ENCODE measurements at regions not wholly inside any gene's neighbourhood (a gene's known extent, or its start where the extent isn't known, plus 50 kb on each side); places are given as distances from the start of the nearest gene placed in this dataset.

- Histone ChIP-seq H3K27ac (ENCODE audit: low read depth, low read length) (no peak overlapping the region), H2BK120ac (ENCODE audit: low read depth, low read length) (no peak overlapping the region), H3K27me3 (ENCODE audit: insufficient read depth, low read length, poor library complexity) (no peaks in the 10 kb centered on the region), H3K4ac (ENCODE audit: low read depth, low read length) (no peak overlapping the region), H3K79me2 (ENCODE audit: control insufficient read depth, insufficient read depth, low read length) (no peaks in the 10 kb centered on the region), H4K8ac (ENCODE audit: low read depth, low read length) (no peak overlapping the region), H2AK5ac (ENCODE audit: low read length) (no peak overlapping the region), H3K56ac (ENCODE audit: low read length) (no peak overlapping the region), H3K4me1 (ENCODE audit: control insufficient read depth, low read depth, low read length) (peaks cover 2% of the 10 kb centered on the region), H4K5ac (ENCODE audit: low read length) (no peak overlapping the region), H3K36me3 (ENCODE audit: control insufficient read depth, insufficient read depth, low read length) (no peaks in the 10 kb centered on the region), H2BK5ac (ENCODE audit: low read length) (no peak overlapping the region), H3K4me2 (ENCODE audit: low read length) (no peak overlapping the region), H3K4me3 (ENCODE audit: low read length) (no peak overlapping the region), H3K79me1 (ENCODE audit: low read length) (no peaks in the 10 kb centered on the region), H3K23ac (ENCODE audit: low read length) (no peak overlapping the region), H2BK15ac (replicated peaks; ENCODE audit: low read depth) (no peak overlapping the region), H3K18ac (ENCODE audit: low read length) (no peak overlapping the region), H3K9ac (ENCODE audit: low read length) (no peak overlapping the region)
- no peak for DNase-seq
- WGBS (ENCODE audit: extremely low coverage, insufficient coverage, low lambda C conversion rate): no CpG with 5 or more reads among the region's 8 CpGs
Observed at GRCh38 chr14:78090864-78091263, 79.3 kb upstream of the NRXN3 start.

GRCh38 chr14:78091361-78091760 is 78.8 kb upstream of the NRXN3 start:
- Histone ChIP-seq H3K9ac (ENCODE audit: low read length) (no peak overlapping the region), H3K4me2 (ENCODE audit: low read length) (no peak overlapping the region), H2BK5ac (ENCODE audit: low read length) (no peak overlapping the region), H4K5ac (ENCODE audit: low read length) (no peak overlapping the region), H4K8ac (ENCODE audit: low read depth, low read length) (no peak overlapping the region), H3K56ac (ENCODE audit: low read length) (no peak overlapping the region), H3K4me1 (ENCODE audit: control insufficient read depth, low read depth, low read length) (peaks cover under 1% of the 10 kb centered on the region), H3K27me3 (ENCODE audit: insufficient read depth, low read length, poor library complexity) (no peaks in the 10 kb centered on the region), H3K79me2 (ENCODE audit: control insufficient read depth, insufficient read depth, low read length) (no peaks in the 10 kb centered on the region), H2AK5ac (ENCODE audit: low read length) (no peak overlapping the region), H3K36me3 (ENCODE audit: control insufficient read depth, insufficient read depth, low read length) (no peaks in the 10 kb centered on the region), H3K79me1 (ENCODE audit: low read length) (no peaks in the 10 kb centered on the region), H3K4me3 (ENCODE audit: low read length) (no peak overlapping the region), H2BK120ac (ENCODE audit: low read depth, low read length) (no peak overlapping the region), H2BK15ac (replicated peaks; ENCODE audit: low read depth) (no peak overlapping the region), H3K27ac (ENCODE audit: low read depth, low read length) (no peak overlapping the region), H3K23ac (ENCODE audit: low read length) (no peak overlapping the region), H3K18ac (ENCODE audit: low read length) (no peak overlapping the region), H3K4ac (ENCODE audit: low read depth, low read length) (no peak overlapping the region)
- WGBS (ENCODE audit: extremely low coverage, insufficient coverage, low lambda C conversion rate): no CpG with 5 or more reads among the region's 5 CpGs
- DNase-seq: no peak

GRCh38 chr14:78092040-78092439 is 78.1 kb upstream of the NRXN3 start:
- Histone ChIP-seq H3K9ac (ENCODE audit: low read length) (no peak overlapping the region), H3K4me3 (ENCODE audit: low read length) (no peak overlapping the region), H3K56ac (ENCODE audit: low read length) (no peak overlapping the region), H3K27me3 (ENCODE audit: insufficient read depth, low read length, poor library complexity) (no peaks in the 10 kb centered on the region), H3K79me1 (ENCODE audit: low read length) (no peaks in the 10 kb centered on the region), H3K23ac (ENCODE audit: low read length) (no peak overlapping the region), H2AK5ac (ENCODE audit: low read length) (no peak overlapping the region), H3K36me3 (ENCODE audit: control insufficient read depth, insufficient read depth, low read length) (no peaks in the 10 kb centered on the region), H2BK15ac (replicated peaks; ENCODE audit: low read depth) (no peak overlapping the region), H4K5ac (ENCODE audit: low read length) (no peak overlapping the region), H2BK120ac (ENCODE audit: low read depth, low read length) (no peak overlapping the region), H3K4me2 (ENCODE audit: low read length) (no peak overlapping the region), H4K8ac (ENCODE audit: low read depth, low read length) (no peak overlapping the region), H3K18ac (ENCODE audit: low read length) (no peak overlapping the region), H3K27ac (ENCODE audit: low read depth, low read length) (no peak overlapping the region), H3K4ac (ENCODE audit: low read depth, low read length) (no peak overlapping the region), H3K79me2 (ENCODE audit: control insufficient read depth, insufficient read depth, low read length) (no peaks in the 10 kb centered on the region), H3K4me1 (ENCODE audit: control insufficient read depth, low read depth, low read length) (no peaks in the 10 kb centered on the region), H2BK5ac (ENCODE audit: low read length) (no peak overlapping the region)
- no CpG with 5 or more reads among the region's 7 CpGs for WGBS (ENCODE audit: extremely low coverage, insufficient coverage, low lambda C conversion rate)
- DNase-seq: no peak

- no peak overlapping the region for H3K9ac ChIP-seq (ENCODE audit: low read length)
- H3K79me1 ChIP-seq (ENCODE audit: low read length): no peaks in the 10 kb centered on the region
- no peak overlapping the region for H3K4me3 ChIP-seq (ENCODE audit: low read length)
- WGBS (ENCODE audit: extremely low coverage, insufficient coverage, low lambda C conversion rate): no CpG with 5 or more reads among the region's 3 CpGs
- no peak overlapping the region for H2BK15ac ChIP-seq (replicated peaks; ENCODE audit: low read depth)
- no peak overlapping the region for H2BK120ac ChIP-seq (ENCODE audit: low read depth, low read length)
- H3K4me2 ChIP-seq (ENCODE audit: low read length): no peak overlapping the region
- H4K8ac ChIP-seq (ENCODE audit: low read depth, low read length): no peak overlapping the region
- DNase-seq: no peak
- no peaks in the 10 kb centered on the region for H3K79me2 ChIP-seq (ENCODE audit: control insufficient read depth, insufficient read depth, low read length)
- no peak overlapping the region for H3K18ac ChIP-seq (ENCODE audit: low read length)
- no peaks in the 10 kb centered on the region for H3K4me1 ChIP-seq (ENCODE audit: control insufficient read depth, low read depth, low read length)
- H2AK5ac ChIP-seq (ENCODE audit: low read length): no peak overlapping the region
- H2BK5ac ChIP-seq (ENCODE audit: low read length): no peak overlapping the region
- no peaks in the 10 kb centered on the region for H3K36me3 ChIP-seq (ENCODE audit: control insufficient read depth, insufficient read depth, low read length)
- H4K5ac ChIP-seq (ENCODE audit: low read length): no peak overlapping the region
- H3K56ac ChIP-seq (ENCODE audit: low read length): no peak overlapping the region
- no peak overlapping the region for H3K27ac ChIP-seq (ENCODE audit: low read depth, low read length)
- H3K4ac ChIP-seq (ENCODE audit: low read depth, low read length): no peak overlapping the region
- no peak overlapping the region for H3K23ac ChIP-seq (ENCODE audit: low read length)
- no peaks in the 10 kb centered on the region for H3K27me3 ChIP-seq (ENCODE audit: insufficient read depth, low read length, poor library complexity)
Observed at GRCh38 chr14:78103271-78103670, 66.9 kb upstream of the NRXN3 start.

GRCh38 chr14:78104160-78104559 is 66.0 kb upstream of the NRXN3 start:
- Histone ChIP-seq H3K23ac (ENCODE audit: low read length) (no peak overlapping the region), H3K36me3 (ENCODE audit: control insufficient read depth, insufficient read depth, low read length) (no peaks in the 10 kb centered on the region), H2BK5ac (ENCODE audit: low read length) (no peak overlapping the region), H3K4me2 (ENCODE audit: low read length) (no peak overlapping the region), H3K4me1 (ENCODE audit: control insufficient read depth, low read depth, low read length) (no peaks in the 10 kb centered on the region), H3K27ac (ENCODE audit: low read depth, low read length) (no peak overlapping the region), H3K79me2 (ENCODE audit: control insufficient read depth, insufficient read depth, low read length) (no peaks in the 10 kb centered on the region), H3K18ac (ENCODE audit: low read length) (no peak overlapping the region), H3K4ac (ENCODE audit: low read depth, low read length) (no peak overlapping the region), H2BK15ac (replicated peaks; ENCODE audit: low read depth) (no peak overlapping the region), H3K9ac (ENCODE audit: low read length) (no peak overlapping the region), H4K5ac (ENCODE audit: low read length) (no peak overlapping the region), H4K8ac (ENCODE audit: low read depth, low read length) (no peak overlapping the region), H3K27me3 (ENCODE audit: insufficient read depth, low read length, poor library complexity) (no peaks in the 10 kb centered on the region), H3K56ac (ENCODE audit: low read length) (no peak overlapping the region), H2AK5ac (ENCODE audit: low read length) (no peak overlapping the region), H3K79me1 (ENCODE audit: low read length) (no peaks in the 10 kb centered on the region), H3K4me3 (ENCODE audit: low read length) (no peak overlapping the region), H2BK120ac (ENCODE audit: low read depth, low read length) (no peak overlapping the region)
- no peak for DNase-seq
- WGBS (ENCODE audit: extremely low coverage, insufficient coverage, low lambda C conversion rate): no CpG with 5 or more reads among the region's 7 CpGs

- no peak overlapping the region for H2AK5ac ChIP-seq (ENCODE audit: low read length)
- no peak overlapping the region for H2BK5ac ChIP-seq (ENCODE audit: low read length)
- H3K23ac ChIP-seq (ENCODE audit: low read length): no peak overlapping the region
- no peaks in the 10 kb centered on the region for H3K36me3 ChIP-seq (ENCODE audit: control insufficient read depth, insufficient read depth, low read length)
- H3K27me3 ChIP-seq (ENCODE audit: insufficient read depth, low read length, poor library complexity): no peaks in the 10 kb centered on the region
- no peak overlapping the region for H4K8ac ChIP-seq (ENCODE audit: low read depth, low read length)
- no peaks in the 10 kb centered on the region for H3K4me1 ChIP-seq (ENCODE audit: control insufficient read depth, low read depth, low read length)
- H3K4me3 ChIP-seq (ENCODE audit: low read length): no peak overlapping the region
- H3K9ac ChIP-seq (ENCODE audit: low read length): no peak overlapping the region
- no peaks in the 10 kb centered on the region for H3K79me1 ChIP-seq (ENCODE audit: low read length)
- H3K4ac ChIP-seq (ENCODE audit: low read depth, low read length): no peak overlapping the region
- H2BK15ac ChIP-seq (replicated peaks; ENCODE audit: low read depth): no peak overlapping the region
- no peak overlapping the region for H3K27ac ChIP-seq (ENCODE audit: low read depth, low read length)
- no peak overlapping the region for H2BK120ac ChIP-seq (ENCODE audit: low read depth, low read length)
- H4K5ac ChIP-seq (ENCODE audit: low read length): no peak overlapping the region
- no peak overlapping the region for H3K4me2 ChIP-seq (ENCODE audit: low read length)
- H3K18ac ChIP-seq (ENCODE audit: low read length): no peak overlapping the region
- H3K79me2 ChIP-seq (ENCODE audit: control insufficient read depth, insufficient read depth, low read length): no peaks in the 10 kb centered on the region
- no peak for DNase-seq
- WGBS (ENCODE audit: extremely low coverage, insufficient coverage, low lambda C conversion rate): no CpG with 5 or more reads among the region's 1 CpG
- H3K56ac ChIP-seq (ENCODE audit: low read length): no peak overlapping the region
Observed at GRCh38 chr14:78104655-78105054, 65.5 kb upstream of the NRXN3 start.

Measured in mesendoderm (in vitro differentiated cells).